Stimulated activated CD4-positive, alpha-beta T cell treated with anti-CD3 and anti-CD28 coated beads, TNF-alpha, amount 100 ng/mL, for 24 hours (primary cell): ENCODE measurements at regions not wholly inside any gene's neighbourhood (a gene's known extent, or its start where the extent isn't known, plus 50 kb on each side); places are given as distances from the start of the nearest gene placed in this dataset.
"Not testable (repeated sequence)": the region's sequence is repeated elsewhere in the genome, so short reads cannot be mapped to it uniquely, and the experiment has no call there.

Experiments used
- DNase-seq, 3 experiments: peaks; one replicate each; pipeline ENCODE4 v3.0.0-alpha.2; 2020; ENCODE audit warnings: low read depth in 3 of 3

DNA sequence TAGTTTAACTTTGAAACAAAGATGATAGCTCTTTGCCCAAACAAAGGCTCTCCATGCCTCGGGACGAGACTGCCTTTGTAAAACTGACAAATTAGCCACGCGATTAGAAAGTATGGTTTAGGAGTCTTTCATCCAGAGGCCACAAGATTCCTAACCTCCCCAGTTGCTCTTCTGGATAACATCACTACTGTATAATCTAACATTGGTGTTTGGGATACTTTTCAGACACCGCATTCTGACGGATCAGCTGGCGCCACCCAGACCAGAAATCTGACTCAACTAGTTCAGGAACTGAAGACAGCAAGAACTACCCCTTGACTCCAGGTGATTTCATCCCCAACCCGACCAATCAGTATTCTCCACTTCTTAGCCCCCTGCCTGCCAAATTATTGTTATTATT is 98.1 kb upstream of the TEX13D start:
- no peak for DNase-seq

DNA sequence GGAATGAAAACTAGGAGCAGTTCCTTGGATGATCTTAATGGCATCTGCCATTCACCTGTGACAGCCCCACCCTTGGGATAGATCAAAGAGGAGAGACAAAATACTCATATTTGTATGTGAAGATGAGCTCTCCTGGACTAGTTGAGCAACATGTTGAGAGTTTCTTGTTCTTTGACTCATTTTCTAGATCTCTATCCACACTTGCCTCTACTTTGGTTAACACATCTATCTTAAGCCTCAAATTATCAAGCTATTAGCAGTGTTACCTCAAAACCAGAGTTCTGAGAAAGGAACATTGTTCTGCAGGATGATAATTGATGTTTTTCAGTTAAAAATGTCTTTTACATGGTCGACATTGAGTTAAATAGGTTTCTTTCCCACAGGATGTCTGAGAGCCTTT is 94.2 kb upstream of the TEX13D start:
- DNase-seq: no peak

DNA sequence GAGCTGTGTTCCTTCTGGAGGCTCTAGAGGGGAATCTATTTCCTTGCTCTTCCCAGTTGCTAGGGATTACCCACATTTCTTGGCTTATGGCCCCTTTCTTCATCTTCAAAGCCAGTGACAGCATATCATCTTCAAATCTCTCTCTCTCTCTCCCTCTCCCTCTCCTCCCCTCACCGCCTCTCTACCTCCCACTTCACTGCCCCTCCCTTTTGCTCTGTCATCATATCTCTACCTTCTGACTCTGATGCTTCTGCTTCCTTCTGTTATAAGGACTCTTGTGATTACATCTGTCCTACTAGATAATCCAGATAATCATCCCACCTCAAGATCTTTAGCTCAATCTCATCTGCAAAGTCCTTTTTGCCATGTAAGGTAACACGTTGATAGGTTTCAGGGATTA is 93.1 kb upstream of the TEX13D start:
- no peak for DNase-seq

DNA sequence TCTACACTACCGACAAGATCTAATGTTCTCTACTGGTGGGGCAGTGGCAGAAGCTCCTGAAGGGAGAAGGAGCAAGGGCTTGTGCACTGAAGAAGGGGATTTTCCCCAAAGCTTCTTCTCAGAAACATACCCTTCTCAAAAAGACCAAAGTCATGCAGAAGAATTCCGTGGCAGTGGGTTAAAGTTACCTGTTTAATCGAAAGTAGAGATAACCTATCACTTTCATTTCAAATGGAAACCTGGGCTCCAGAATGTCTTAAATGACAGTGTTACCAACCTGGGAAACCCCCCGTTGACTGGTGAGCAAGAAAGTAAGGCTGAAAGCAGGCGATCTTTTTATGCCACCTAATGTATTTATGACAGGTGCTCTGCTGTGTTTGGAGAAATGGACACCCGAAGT is 92.5 kb upstream of the TEX13D start:
- peak in 2 of 3 experiments; percentile 26 to 35 for DNase-seq

DNA sequence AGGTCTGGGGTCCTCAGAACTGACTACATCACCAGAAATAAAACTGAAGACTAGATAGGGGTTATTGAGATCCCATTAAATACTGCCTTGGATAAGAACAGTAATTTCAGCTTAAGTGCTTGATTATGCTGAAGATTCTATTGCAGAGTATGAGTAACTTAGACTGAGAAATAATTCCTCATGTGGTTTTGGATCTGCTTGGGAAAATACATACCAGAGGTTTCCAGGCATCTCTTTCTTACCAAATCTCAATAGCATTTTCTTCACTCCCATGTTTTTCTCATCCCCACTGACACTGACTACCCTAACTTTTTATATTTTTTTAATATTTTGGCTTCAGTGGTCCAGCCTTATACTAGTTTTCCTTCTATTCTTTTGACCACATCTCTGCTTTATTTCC is 92.0 kb upstream of the TEX13D start:
- DNase-seq: no peak

DNA sequence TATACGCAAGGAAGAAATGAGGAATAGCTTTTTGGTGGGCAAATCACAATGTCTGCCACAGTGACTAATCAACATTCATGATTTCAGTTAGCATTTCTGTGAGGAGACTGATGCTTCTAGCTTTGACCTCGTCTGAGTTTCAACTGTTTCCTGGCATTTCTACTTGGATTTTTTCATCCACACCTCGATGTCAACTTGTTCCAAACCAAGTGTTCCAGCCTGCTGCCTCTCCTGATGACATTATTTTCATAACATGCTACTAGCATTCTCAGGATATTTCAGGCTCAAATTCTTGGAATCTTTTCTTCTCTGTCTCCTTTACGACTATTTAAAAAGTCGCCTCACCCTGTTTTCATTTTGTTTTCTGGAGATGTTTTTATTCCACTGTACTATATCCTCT is 90.3 kb upstream of the TEX13D start:
- DNase-seq: no peak

DNA sequence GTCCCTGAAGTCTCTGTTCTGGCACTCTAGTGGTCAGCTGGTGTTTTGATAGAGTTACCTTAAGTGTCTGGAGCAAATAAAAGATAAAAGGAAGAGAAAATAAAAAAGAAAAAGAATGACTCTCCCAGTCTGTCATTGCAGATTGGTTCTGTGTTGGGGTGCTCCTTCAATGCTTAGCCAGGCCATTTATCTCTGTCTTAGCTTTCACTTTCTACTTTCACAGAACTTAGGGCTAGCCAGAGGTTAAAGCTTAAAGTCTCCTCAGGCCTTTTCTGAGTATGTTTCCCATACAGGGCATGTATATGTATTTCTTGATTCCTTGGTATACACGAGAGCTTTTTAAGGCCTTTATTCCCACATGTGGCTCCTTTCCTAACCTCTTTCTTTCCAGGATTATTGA is 83.1 kb upstream of the TEX13D start:
- no peak for DNase-seq

DNA sequence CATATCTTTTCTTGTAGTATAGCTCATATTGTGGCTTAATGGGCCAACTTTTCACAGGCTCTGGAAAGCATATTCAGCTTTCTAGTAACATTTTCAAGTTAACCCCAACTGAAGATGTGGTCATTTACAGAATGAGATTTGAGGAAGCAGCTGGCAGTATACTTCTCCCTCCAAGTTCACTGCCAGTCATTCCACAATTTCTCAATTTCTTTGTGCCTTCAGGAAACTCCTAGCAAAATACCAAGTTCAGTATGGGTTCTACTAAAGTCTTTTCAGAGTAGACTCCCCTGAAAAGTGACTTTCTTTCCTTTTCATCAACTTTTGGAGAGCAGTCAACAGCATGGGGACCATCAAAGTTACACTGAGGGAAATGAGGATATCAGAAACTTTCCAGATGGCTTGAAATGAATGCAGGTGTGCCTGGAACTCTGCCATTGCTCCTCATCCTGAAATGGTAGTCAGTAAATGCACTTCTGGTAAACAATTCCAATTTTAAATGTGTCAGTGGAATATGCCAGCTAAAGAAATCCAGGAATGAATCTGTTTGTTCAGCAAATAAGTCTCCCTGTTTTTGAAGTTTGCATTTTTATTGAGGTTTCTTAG is 81.5 kb upstream of the TEX13D start:
- DNase-seq: no peak

DNA sequence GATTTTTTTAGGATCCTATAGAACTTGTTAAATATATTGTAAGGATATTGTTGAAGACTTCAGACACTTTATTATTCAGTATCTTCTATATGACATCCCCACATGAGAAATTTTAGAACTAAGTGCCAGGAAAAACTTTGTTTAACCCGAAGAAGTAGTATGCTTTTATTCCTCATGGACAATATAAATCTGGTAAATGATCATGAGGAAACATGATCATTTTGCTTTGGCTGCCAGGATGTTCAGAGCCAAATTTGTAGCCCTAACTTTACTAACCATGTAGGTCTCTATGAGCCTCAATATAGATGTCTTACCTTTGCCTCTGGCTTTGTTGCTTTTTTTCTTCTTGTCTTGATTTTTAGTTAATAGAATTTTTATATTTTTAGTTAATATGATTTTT is 77.8 kb upstream of the TEX13D start:
- no peak for DNase-seq

DNA sequence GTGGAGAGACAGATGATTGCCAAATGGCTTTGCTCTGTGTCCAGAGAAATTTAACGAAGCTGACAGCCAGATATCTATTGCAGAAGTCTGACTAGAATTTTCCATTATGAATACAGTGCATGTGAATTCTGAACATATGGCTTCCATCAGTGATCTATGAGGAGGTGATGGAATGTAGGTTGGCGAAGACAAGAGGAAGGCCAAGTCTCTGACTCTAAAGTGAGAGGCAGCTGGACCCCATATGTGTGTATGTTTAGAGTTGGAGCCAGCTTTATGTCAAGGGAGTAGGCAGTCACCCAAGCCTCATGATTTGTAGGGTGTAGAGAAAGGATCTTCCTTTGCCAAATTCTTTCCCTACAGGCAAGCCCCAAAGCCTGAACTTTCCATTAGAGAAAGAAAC is 76.2 kb upstream of the TEX13D start:
- DNase-seq: no peak

DNA sequence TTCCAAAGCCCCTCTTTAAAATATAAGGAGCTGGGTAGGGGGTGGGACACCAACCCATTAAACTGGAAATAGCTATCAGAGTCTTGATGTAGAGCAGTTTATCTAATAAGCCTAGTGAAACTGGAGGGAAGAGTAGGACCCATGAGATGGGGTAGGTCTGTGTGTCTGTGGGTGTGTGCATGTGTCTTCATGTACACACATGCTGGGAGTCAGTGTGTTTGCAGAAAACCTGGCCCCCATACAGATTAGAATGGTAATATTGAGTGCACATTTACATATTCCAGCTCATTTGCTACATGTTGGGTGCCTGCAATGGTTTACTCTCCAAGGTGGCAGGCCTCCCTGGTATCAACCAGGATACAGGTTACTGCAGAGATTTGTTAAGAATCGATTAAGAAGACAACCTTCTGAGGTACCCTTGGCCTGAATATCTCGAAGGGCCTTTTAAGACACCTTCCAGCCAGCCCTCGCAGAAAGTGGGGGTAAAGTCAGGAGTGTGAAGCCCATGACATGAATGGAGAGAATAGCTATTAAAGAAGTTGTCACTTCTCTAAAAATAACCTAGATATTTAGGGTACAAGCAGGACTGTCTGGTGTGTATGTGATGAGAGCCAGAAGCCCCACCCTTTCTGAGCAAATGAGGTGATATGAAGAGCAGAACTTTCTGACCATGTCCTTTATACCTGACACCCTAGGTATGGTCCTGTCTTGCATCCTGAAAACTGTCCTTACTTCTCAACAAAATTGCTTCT is 75.7 kb upstream of the TEX13D start:
- no peak for DNase-seq

DNA sequence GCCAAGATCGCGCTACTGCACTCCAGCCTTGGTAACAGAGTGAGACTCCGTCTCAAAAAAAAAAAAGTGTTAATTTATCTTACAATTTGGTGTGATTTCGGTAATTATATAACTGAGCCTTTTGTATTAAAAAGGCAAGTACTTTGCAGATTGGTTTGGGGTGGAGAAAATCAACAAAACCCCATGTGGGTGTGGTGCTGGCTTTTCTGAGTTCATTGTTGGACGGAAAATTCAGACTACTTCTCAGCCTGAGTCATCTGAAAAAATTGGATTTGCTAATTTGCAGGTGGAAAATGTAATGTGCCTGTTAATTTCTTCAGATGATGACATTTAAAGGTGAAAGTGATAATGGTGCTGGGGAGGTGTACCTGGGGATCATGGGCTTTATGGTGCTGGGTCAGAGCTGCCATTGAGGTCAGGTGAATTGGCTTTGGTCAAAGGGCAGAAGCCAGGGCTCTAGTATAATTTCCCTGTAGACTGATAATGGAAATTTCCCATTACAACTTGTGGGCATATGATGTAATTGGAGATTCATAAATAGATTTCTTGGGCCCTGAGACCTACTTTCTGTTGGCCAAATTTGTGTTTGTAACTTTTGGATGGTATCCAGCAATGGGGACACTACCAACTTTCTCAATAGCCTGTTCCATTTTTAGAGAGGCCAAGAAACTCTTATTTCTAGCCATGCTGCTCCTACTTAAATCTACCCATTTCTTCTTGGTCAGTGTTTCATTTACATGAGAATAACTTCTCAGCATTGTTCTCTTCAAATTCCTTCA is 74.3 kb upstream of the TEX13D start:
- no peak for DNase-seq

DNA sequence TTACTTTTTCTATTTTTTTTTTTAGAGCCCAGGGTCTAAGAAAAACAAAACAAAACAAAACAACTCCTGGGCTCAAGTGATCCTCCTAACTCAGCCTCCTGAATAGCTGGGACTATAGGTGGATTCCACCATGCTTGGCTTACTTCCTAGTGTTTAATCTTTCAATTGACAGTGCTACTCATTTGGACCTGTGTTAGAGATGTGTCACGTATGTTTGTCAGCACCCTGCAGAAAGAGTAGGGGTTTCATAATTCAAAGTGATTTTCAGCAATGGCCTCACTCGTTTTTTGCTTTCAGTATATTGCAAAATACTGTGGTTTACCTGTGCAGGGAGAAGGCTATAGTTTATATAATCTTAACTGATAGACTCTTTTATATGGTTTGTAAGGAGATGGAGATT is 71.6 kb upstream of the TEX13D start:
- DNase-seq: no peak

DNA sequence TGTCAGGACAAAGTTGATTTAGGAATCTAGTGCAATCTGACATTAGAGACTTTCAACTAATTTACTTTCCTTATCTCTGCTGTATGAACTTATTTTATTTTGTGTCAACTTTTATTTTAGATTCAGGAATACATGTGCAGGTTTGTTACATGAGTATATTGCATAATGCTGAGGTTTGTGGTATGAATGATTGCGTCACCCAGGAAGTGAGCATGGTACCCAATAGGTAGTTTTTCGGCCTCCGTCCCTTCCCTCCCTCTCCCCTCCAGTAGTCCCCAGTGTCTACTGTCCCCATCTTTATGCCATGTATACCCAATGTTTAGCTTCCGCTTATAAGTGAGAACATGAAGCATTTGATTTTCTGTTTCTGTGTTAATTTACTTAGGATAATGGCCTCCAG is 68.7 kb upstream of the TEX13D start:
- no peak for DNase-seq

DNA sequence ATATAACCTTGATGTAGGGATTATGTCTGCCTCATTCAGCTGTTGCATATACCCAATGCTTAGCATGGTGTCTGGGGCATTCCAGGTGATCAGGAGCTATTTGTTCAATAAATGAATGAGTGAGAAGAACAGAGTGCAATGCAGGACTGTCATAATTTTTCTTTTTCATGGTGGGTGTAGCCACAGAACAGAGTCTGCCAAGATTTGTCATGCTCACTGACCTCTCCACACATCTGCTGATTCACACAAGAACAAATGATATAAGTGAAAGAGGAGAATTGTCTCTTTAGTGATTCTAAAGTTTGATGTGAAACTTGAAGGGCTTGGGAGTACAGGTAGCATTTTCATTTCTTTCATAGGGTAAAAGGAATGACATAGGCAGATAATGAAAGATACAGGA is 64.4 kb upstream of the TEX13D start:
- DNase-seq: no peak

DNA sequence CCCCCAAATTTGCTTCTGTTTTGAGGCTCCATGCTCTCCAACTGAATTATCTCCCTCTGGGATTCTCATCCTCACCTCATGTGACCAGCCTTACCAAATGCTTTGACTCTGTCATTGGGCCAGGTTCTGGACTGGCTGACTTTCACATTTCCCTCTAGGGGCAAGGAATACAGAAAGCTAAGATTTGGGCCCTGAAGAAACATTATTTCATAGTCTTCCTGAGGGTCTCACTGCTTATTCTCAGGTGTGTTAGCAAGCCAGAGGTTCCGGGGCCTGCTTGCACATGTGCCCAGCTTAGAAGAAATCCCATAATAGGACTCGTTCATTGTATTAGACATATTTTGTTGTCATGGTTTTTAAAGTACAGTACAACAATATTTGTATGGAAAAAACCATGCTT is 62.6 kb upstream of the TEX13D start:
- DNase-seq: no peak

DNA sequence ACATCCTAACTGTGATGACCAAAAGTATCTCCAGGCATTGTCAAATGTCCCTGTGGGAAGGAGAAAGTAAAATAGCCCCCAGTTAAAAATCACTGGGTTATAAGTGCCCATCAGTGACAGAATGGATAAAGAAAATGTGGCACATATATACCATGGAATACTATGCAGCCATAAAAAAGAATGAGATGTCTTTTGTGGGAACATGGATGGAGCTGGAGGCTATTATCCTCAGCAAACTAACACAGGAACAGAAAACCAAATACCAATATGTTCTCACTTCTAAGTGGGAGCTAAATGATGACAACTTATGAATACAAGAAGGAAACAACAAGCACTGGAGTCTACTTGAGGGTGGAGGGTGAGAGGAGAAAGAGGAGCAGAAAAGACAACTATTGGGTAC is 60.9 kb upstream of the TEX13D start:
- not testable (repeated sequence) for DNase-seq

DNA sequence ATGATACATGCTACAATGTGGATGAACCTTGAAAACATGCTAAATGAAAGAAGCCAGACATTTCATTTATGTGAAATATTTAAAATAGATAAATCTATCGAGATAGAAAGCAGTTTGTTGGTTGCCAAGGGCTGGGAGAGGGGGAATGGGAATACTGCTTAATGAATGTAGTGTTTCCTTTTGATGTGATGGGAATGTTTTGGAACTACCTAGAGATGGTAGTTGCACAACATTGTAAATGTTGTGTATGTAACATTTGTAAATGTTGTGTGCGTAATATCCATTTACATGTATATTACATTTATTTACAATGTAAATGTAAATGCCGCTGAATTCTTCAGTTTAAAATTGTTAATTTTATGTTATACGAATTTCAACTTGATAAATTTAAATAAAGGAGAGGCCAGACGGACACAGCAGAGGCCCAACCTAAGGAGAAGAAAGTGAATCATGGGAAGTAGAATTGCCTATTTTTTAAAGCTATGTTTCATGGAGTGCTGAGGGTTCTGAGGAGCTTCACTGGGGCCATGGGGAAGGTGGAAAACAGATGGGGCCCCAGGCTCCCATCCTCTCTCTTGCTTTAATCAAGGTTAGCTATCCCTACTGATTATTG is 60.0 kb upstream of the TEX13D start:
- no peak for DNase-seq

DNA sequence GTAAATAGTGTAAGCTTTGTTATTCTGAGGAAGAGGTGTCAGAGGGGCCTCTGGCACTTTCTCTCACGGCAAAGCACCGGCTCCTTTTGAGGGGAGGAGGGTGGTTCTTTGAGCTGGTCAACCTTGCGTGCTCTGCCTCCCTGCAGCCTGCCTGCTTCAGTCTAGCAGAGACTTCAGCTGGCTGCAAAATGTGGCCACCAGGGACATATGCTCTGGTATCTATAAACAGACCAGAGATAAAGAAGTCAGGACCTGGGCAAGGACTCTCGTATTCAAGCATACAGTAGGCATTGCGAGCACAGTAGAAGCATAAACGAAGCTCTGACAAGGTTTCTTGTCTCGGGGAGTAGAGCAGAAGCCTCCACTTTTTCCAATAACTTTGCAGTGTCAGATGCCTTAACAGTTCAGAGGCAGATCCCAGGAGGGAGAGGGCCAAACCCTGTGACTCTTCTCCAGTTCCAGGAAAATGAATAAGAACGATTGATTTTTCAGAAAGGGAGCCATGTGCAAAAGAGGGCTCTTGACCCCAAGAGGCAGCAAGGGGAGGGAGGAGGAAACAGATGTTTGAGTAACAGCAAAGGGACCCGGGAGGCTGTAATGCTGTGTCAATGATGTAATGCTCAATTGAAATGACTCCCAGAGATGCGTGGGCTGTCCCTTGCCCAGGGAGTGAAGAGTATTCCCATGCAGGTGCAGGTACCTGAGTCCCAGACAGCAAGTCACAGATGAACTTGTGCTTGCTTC is 57.9 kb upstream of the TEX13D start:
- no peak for DNase-seq

DNA sequence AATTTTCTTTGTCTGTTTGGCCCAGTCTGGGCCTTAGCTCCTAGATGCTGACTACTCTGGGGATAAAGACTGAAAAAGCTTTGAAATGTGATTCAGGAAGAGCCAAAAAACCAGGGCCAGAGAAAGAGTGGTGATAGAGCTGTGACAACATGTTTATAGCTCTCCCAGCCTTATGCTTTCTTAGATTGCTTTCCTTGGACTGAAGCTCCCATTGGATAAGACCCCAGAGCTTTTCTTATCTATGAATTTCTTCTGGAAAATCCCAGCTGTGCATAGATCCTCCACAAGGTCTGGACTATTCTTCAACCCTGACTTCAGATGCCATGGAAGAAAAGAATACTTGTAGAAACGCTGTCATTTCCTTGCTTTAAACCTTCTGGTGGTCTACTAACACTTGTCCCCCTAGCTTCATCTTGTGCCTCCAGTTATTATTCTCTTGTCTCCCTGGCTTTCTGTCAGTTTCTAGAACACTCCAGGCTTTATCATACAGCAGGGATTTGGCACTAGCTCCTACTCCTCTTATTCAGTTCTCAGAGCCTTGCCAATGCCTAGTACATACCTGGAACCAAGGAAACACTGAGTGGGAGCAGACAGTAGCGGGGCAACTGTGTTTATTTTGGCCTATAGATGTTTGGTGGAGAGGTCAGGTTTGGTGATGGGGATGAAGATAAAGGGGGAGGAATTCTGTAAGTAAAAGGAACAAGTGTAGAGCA is 57.1 kb upstream of the TEX13D start:
- DNase-seq: no peak

DNA sequence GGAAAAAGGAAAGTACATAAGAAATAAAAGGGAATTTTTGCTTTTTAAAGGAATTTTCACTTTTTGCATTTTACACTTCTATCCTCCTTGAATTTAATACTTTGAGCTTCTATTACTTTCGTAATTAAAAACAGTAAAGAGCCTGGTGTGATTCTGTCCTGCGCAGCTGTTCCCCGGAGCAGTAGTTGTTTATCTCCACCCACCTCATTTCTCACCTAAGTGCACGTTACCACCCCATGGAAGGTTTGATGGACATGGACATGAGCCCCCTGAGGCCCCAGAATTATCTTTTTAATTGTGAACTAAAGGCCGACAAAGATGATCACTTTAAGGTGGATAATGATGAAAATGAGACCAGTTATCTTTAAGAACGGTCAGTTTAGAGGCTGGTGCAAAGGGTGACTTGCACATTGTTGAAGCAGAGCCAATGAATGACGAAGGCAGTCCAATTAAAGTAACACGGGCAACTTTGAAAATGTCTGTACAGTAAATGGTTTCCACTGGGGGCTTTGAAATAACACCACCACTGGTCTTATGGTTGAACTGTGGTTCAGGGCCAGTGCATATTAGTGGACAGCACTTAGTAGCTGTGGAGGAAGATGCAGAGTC is 52.1 kb upstream of the TEX13D start:
- DNase-seq: no peak
